ENCODE measurements at regions not wholly inside any gene's neighbourhood (a gene's known extent, or its start where the extent isn't known, plus 50 kb on each side); places are given as distances from the start of the nearest gene placed in this dataset.

- no peak for TF ChIP-seq ATF2 (IDR thresholded peaks at IDR 0.05; ENCODE audit: low read length)
- no peak for TF ChIP-seq TAF7 (optimal IDR thresholded peaks at IDR 0.05; ENCODE audit: borderline replicate concordance, low read depth, low read length)
- TF ChIP-seq CBX5 (IDR thresholded peaks at IDR 0.05; ENCODE audit: low read depth, low read length): no peak
- TF ChIP-seq CHD2 (IDR thresholded peaks at IDR 0.05; ENCODE audit: low read length): no peak
- no peak for TF ChIP-seq TBP (IDR thresholded peaks at IDR 0.05; ENCODE audit: low read depth, low read length)
- TF ChIP-seq KDM1A (IDR thresholded peaks at IDR 0.05; ENCODE audit: borderline replicate concordance, low read length): no peak
- no peak for TF ChIP-seq RXRA (IDR thresholded peaks at IDR 0.05; ENCODE audit: insufficient read depth, low read depth, low read length)
- no peak for TF ChIP-seq CHD1 (IDR thresholded peaks at IDR 0.05; ENCODE audit: low read depth, low read length)
- TF ChIP-seq USF2 (IDR thresholded peaks at IDR 0.05; ENCODE audit: low read length): no peak
- TF ChIP-seq EGR1 (IDR thresholded peaks at IDR 0.05; ENCODE audit: borderline replicate concordance, low read depth, low read length): no peak
- TF ChIP-seq ASH2L (IDR thresholded peaks at IDR 0.05; ENCODE audit: low read length): no peak
- no peak for TF ChIP-seq SUZ12 (IDR thresholded peaks at IDR 0.05; ENCODE audit: low read length)
- TF ChIP-seq KDM5A (IDR thresholded peaks at IDR 0.05; ENCODE audit: low read length): no peak
- no peak overlapping the region for H3K14ac ChIP-seq (ENCODE audit: insufficient read length)
Observed at GRCh38 chr15:39199076-39199475, 381.8 kb upstream of the THBS1 start.

More at GRCh38 chr15:39199076-39199475, 381.8 kb upstream of the THBS1 start:
- Histone ChIP-seq H2BK15ac (ENCODE audit: low read length) (no peak overlapping the region), H3K4me3 (ENCODE audit: extremely low read depth in 1 of 4, insufficient read depth in 2 of 4, low read depth in 3 of 4, low read length in 4 of 4) (no peak overlapping the region), H4K91ac (replicated peaks; ENCODE audit: insufficient read length, low read length) (no peak overlapping the region), H2AK5ac (ENCODE audit: low read depth, low read length) (no peak overlapping the region), H3K56ac (replicated peaks; ENCODE audit: insufficient read length, low read depth, low read length) (no peak overlapping the region), H3K4ac (replicated peaks; ENCODE audit: insufficient read length, low read depth, low read length) (no peak overlapping the region), H3K27ac (ENCODE audit: low read depth, low read length) (no peak overlapping the region), H2AFZ (ENCODE audit: low read length) (no peak overlapping the region), H3K18ac (ENCODE audit: extremely low read depth, low read length) (no peak overlapping the region), H4K20me1 (replicated peaks in 1 of 2; ENCODE audit: control insufficient read depth in 1 of 2, insufficient read depth in 2 of 2, low read length in 2 of 2) (no peaks in the 10 kb centered on the region), H4K8ac (ENCODE audit: extremely low read depth, insufficient read depth, low read length) (no peak overlapping the region), H3K79me1 (ENCODE audit: low read depth, low read length) (no peaks in the 10 kb centered on the region), H2BK120ac (replicated peaks; ENCODE audit: low read depth, low read length) (no peak overlapping the region), H2BK12ac (ENCODE audit: low read depth, low read length) (peak overlapping the region; percentile 19; the same call in 1 of the 2 replicates), H3K4me2 (ENCODE audit: insufficient read depth in 1 of 2, low read depth in 2 of 2, low read length in 2 of 2) (no peak overlapping the region), H2BK5ac (ENCODE audit: low read depth, low read length) (no peak overlapping the region), H3K79me2 (ENCODE audit: control insufficient read depth in 1 of 2, insufficient read depth in 2 of 2, low read length in 2 of 2) (no peaks in the 10 kb centered on the region), H3K9ac (replicated peaks in 1 of 4; ENCODE audit: extremely low read depth in 1 of 4, low read depth in 3 of 4, low read length in 3 of 4) (no peak overlapping the region), H3K23ac (ENCODE audit: insufficient read length) (no peak overlapping the region), H3K9me3 (ENCODE audit: insufficient read depth in 2 of 2, low read depth in 1 of 2, low read length in 1 of 2) (no peaks in the 10 kb centered on the region), H3K27me3 (replicated peaks in 1 of 4; ENCODE audit: control insufficient read depth in 3 of 4, extremely low read depth in 1 of 4, insufficient read depth in 3 of 4, low read length in 3 of 4) (no peaks in the 10 kb centered on the region; a peak in 3 of 7 replicates), H3K23me2 (ENCODE audit: low read depth, low read length) (no peaks in the 10 kb centered on the region), H4K5ac (ENCODE audit: insufficient read length, low read depth, low read length) (no peak overlapping the region), H3K4me1 (replicated peaks in 1 of 4; ENCODE audit: control insufficient read depth in 3 of 4, insufficient read depth in 4 of 4, low read length in 3 of 4) (no peaks in the 10 kb centered on the region), H2BK20ac (ENCODE audit: low read length) (no peak overlapping the region), H3K36me3 (ENCODE audit: control insufficient read depth in 2 of 4, insufficient read depth in 4 of 4, low read length in 3 of 4) (no peaks in the 10 kb centered on the region)
- 91% methylated on average over 2 of the region's 2 CpGs; no CpG with 5 or more reads in 1 of the 2 experiments for WGBS, 2 experiments (ENCODE audit: extremely low coverage in 1 of 2, insufficient coverage in 1 of 2, insufficient read length in 1 of 2, insufficient replicate concordance in 2 of 2, low coverage in 1 of 2, low lambda C conversion rate in 2 of 2, missing lambda C conversion rate in 1 of 2)
- no peak for FAIRE-seq
- no peak for DNase-seq (ENCODE audit: low read depth in 1 of 2, low spot score in 2 of 2)
- ChIA-PET POLR2A (ENCODE audit: partially characterized antibody) (interaction anchor here (3.1 kb wide), 1 partner anchor 14 kb away, joined by 10 read pairs; no protein-coding TSS in a partner anchor), CTCF (ENCODE audit: partially characterized antibody) (no interaction called here)
